Medulla oblongata (tissue), 1 donor: ENCODE measurements at regions not wholly inside any gene's neighbourhood (a gene's known extent, or its start where the extent isn't known, plus 50 kb on each side); places are given as distances from the start of the nearest gene placed in this dataset.

Experiments used
- DNase-seq: peaks from one replicate; pipeline ENCODE4 v3.0.0-alpha.2; 2015; ENCODE audit errors: extremely low spot score

DNA sequence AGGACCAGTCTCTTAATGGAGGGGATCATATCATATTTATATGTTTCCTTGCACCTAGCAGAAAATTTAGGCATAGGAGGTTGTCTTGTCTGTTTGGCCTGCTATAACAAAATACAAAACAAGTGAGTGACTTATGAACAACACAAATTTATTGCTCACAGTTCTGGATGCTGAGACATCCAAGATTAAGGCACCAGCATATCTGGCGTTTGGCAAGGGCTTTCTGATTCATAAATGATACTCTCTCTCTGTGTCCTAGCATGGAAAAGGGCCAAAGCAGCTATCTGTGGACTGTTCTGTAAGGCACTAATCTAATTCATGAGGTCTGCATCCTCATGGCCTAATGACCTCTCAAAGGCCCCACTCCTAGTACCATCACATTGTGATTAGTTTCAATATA lies 683.0 kb downstream of the NR2F2 start:
- no peak for DNase-seq

DNA sequence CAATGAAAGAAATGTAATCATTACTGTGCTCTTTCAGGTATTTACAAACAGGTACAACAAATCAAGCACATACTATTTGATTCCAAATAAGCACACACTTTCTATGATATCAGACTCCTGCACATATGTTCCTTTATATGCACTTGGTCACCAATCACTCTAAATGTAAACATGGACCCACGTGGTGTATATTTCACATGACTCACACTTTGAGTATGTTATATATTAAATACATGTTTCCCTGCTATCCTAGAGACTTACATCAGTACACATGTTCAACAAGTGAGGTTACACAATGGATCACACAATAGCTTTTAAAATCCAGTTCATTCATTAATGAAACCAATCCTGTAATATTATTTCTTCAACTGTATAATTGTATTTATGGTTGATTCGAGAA lies 683.5 kb downstream of the NR2F2 start:
- DNase-seq = no peak

GRCh38 chr15:97023488-97023844 lies 693.0 kb downstream of the NR2F2 start:
- no peak for DNase-seq

DNA sequence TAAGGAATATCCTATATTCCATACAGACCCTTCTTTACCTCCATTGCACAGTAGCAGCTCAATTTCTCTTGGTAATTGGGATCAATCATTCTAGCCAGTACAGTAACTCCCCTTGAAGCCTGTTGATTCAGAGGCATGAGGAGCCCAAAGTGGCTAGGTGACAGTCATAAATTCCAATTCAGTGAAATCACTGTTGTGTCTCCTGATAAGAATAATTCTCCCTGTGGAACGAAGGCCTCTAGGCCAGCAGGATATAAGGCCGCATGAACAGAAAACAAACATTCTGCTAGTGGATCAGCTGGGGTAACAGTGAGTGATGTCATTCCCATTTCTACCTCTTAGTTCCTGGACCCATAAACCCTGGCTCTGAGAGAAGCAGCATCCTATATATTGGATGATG lies 696.3 kb downstream of the NR2F2 start:
- DNase-seq = no peak

DNA sequence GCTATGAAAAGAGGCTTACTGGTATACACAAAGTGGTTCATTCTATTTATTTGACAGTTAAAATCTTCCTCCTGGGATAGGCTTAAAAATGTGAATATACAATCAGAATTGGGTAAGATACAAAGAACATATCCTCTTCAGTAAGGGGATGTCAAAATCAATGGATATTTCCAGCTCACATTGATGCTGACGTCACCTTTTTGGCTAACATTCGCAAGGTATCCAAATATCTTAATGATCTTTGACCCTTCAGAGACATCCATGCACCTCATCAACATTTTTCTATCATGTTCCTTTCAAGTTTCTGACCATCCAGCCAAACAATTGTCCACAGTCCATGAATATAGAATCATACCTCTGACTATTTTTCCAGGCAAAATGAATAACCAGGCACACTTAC lies 697.3 kb downstream of the NR2F2 start:
- DNase-seq = no peak

GRCh38 chr15:97030251-97030650 lies 699.8 kb downstream of the NR2F2 start:
- DNase-seq = no peak

- DNase-seq = no peak
These were observed 705.8 kb downstream of the NR2F2 start for GRCh38 chr15:97036301-97036700.

DNA sequence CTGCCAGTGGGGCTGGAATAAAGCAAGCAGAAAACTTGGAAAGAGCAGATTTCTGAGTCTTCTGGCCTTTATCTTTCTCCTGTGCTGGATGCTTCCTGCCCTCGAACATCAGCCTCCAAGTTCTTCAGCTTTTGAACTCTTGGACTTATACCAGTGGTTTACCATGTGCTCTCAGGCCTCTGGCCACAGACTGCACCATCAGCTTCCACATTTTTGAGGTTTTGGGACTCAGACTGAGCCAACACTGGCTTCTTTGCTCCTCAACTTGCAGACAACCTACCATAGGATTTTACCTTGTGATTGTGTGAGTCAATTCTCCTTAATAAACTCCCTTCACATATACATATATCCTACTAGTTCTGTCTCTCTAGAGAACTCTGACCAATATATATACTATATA lies 706.6 kb downstream of the NR2F2 start:
- no peak for DNase-seq

DNA sequence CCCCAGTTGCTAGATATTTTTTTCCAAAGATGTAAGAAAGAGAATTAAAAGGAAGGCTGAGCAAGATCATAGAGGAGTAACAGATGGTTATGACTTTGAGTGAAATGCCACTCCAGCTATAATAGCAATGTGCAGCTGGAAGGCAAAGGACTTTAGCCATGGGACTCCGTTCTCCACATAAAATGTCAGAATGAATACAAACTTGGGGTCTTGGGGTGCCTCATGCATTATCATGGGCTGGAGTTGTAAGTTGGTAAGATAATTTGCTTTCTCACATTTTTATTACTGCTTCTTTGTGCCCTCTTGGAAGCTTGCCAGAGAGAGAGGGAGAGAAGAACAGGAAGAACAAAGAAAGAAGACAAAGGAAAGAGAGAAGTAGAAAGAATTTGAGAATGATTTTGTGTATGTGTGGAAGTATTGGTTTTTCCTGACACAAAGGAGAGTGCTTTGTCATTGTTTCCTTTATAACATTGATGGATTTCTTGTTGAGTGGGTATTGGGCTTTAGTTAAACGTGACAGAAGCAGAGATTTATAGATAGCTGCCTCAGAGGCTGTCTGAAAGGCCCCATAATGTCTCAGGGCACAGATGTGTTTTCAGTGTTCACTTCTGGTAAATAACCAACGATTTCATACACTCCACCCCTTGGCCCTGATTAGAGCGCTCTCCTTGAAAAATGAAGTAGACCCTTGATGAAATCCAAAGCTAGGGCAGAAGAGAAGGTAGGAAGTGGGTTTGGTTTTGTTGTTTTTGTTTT lies 715.3 kb downstream of the NR2F2 start:
- DNase-seq = no peak

GRCh38 chr15:97052513-97052912 lies 722.0 kb downstream of the NR2F2 start:
- no peak for DNase-seq

DNA sequence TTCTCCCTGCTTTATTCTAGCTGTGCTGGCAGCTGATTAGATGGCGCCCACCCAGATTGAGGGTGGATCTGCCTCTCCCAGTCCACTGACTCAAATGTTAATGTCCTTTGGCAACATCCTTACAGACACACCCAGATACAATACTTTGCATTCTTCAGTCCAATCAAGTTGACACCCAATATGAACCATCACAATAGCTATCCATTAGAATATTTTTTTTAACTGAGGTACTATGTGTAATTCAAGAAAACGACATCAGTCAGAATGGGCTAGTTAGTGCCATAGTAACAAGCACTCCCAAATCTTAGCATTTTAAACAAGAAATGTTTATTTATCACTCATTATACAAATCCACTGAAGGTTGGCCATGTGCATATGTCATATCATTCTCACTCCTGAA lies 723.1 kb downstream of the NR2F2 start:
- no peak for DNase-seq

- DNase-seq = no peak
These were observed 727.0 kb downstream of the NR2F2 start for GRCh38 chr15:97057503-97057902.

- no peak for DNase-seq
These were observed 728.8 kb downstream of the NR2F2 start for GRCh38 chr15:97059281-97059680.

GRCh38 chr15:97061392-97061791 lies 730.9 kb downstream of the NR2F2 start:
- DNase-seq = no peak

GRCh38 chr15:97071668-97072067 lies 741.2 kb downstream of the NR2F2 start:
- DNase-seq = no peak

DNA sequence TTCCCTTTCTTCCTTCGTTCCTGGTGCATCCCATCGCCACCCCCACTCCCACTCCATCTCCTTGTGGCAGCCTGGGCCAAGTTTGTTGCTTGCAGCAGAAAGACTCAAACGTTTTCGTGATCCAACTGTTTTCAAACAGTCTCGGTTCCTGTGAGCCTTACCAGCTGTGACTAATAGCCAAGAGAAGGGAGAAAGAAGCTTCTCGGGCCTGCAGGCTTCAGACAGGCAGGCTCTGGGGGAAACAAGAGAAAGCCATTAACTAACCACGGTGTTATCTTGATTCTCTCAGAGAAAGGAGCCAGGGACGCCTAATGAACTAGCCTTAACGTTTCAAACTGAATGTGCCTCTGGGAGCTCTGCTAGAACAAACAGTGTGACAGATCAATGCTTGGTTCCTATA lies 742.0 kb downstream of the NR2F2 start:
- no peak for DNase-seq

DNA sequence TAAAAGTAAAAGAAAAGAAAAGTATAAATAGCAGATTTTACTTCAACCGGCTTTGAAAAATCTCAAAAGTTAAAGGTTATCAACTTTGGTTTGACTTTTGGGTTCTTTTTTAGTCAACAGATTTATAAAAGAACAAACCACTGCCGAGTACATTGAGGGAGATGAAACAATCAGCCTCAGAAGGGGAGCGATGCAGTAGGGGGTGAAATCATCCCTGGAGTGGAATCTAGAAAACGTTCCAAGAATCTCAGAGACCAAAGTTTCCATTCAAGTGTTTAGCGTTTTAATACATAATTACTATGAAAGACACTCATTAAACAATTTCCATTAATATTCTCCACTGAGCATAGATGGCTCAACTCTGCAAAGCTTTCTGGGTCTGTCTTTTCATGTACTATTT lies 745.5 kb downstream of the NR2F2 start:
- DNase-seq = no peak

- DNase-seq = no peak
These were observed 747.5 kb downstream of the NR2F2 start for GRCh38 chr15:97077975-97078374.

- no peak for DNase-seq
These were observed 748.1 kb downstream of the NR2F2 start for GRCh38 chr15:97078591-97078990.

GRCh38 chr15:97081666-97082226 lies 751.2 kb downstream of the NR2F2 start:
- DNase-seq = no peak

DNA sequence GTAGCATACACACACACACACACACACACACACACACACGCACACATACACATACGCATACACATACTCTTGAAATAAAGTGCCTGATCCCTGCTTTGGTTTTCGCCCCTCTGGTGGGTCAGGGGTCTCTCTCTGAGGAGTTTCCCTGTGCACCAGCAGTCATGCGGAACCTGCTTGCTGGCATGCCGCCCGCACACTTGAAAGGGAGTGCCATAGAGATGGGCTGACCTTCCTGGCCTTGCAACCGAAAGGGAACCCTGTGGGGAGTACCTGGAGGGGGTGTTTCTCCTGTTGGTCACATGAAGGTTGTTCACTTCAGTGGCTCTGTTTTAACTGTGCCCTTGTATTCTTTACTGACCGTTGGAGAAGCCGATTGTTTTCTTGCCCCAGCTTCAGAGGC lies 752.3 kb downstream of the NR2F2 start:
- no peak for DNase-seq

DNA sequence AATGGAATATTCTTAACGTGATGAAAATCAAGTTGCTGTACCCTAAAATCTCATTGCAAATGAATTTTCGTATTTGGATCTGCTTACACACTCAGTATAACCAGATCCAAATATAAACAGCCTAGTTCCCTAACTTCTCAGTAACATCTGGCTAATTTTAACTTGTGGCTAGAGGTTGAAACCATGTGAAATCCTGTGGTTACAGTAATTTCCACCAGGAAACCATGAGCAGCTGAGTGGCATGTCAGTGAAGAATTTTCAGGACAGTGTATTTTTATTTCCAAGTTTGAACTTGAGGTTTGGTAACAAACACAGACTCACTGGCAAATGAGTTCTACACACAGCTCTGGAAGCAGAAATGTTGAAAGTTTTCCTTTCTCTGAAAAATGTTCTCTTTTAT lies 754.1 kb downstream of the NR2F2 start:
- DNase-seq = no peak

DNA sequence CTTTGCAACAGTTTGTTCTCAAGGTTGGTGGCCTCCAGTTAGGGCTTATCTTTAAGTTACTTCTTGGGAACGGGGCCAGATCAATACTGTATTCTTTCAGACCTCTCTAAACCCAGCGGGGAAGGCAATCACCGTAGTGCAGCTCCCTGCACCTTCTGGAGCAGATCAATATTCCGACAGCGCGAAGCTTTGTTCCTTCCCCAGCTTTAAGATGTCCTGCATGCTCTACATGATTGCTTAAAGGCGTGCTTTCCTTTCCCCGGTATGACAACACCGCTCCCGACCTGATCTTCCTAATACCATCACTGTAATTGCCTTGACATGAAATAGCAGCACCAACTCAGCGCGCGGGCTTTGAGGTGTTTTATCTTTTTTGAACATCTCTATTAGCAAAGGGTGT lies 755.2 kb downstream of the NR2F2 start:
- no peak for DNase-seq
